T-helper 9 cell (primary cell): ENCODE measurements at regions not wholly inside any gene's neighbourhood (a gene's known extent, or its start where the extent isn't known, plus 50 kb on each side); places are given as distances from the start of the nearest gene placed in this dataset.

ENCODE experiments used
- DNase-seq: peaks from one replicate; pipeline ENCODE4 v3.0.0-alpha.2; 2020

- no peak for DNase-seq
Observed at GRCh38 chr20:9919271-9920014, 80.6 kb upstream of the PAK5 start.

- DNase-seq: no peak
Observed at GRCh38 chr20:9918348-9918747, 79.5 kb upstream of the PAK5 start.

- DNase-seq: no peak
Observed at GRCh38 chr20:9916761-9917160, 77.9 kb upstream of the PAK5 start.

- peak; percentile 21 for DNase-seq
Observed at GRCh38 chr20:9912858-9913434, 74.1 kb upstream of the PAK5 start.

DNA sequence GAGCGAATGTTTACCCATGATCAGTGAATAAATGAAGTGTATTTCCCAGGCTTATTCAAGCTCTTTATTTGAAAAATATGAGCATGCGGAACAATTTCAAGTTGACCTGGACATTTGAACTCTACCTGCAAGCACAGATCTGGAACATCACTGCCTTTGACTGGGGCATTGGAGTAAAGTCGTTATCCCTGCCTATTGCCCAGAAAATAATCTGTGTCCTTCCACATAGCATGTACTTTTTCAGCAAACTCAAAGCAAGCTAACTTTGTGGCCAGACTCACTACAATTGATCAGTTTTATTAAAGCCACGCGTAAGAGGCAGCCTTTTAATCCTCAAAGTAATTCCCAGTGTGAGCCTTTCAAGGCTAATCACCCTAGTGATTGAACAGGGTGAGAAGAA, 73.4 kb upstream of the PAK5 start:
- DNase-seq: no peak

- no peak for DNase-seq
Observed at GRCh38 chr20:9911519-9911918, 72.6 kb upstream of the PAK5 start.

- no peak for DNase-seq
Observed at GRCh38 chr20:9909167-9909566, 70.3 kb upstream of the PAK5 start.

DNA sequence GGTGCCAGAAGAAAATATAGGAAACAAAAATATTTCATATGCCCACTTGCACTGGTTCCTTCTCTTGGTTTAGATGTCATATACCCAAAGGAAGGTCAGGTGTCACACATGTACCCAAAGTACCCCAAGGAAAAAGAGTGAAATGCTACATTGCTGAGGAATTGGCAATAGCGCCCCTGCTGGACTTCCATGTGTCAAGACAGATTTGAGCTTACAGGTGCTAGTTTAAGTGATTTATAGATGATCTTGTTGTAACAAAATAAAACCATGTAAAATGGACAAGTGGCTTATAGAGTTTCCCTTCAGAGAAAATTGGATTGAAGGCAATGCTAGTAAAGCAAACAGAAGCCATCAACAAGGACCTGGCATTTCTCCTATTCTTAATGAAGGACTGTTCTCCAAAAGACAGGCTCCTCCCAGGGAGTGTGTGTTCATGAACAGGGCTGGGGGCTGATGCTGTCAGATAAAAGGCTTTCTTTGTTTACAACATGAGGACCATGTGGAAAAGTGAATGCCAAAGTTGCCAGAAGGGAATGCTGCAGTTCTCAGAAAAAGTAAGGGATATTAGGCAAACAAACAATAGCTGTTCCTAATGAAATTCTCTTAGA, 64.3 kb upstream of the PAK5 start:
- no peak for DNase-seq

DNA sequence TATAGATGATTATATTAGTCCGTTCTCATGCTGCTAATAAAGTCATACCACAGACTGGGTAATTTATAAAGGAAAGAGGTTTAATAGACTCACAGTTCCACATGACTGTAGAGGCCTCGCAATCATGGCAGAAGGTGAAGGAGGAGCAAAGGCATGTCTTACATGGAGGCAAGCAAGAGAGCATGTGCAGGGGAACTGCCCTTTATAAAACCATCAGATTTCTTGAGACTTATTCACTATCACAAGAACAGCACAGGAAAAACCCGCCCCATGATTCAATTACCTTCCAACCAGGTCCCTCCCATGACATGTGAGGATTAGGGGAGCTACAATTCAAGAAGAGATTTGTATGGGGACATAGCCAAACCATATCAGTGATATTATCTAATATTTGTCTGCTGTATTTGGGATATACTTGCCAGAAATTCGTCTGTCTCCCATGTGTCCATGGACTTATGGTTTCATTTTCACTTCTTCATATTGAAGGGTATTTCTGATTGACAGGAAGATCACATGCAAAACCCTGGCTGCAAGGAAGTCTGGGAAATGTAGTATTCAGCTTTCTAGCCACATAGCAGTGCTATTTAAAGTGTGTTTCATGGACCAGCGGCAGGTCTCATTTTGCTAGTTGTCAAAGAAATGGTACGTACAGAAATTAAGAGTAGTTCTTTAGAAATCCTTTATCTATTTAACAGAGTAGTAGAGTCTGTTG, 50.5 kb upstream of the PAK5 start:
- DNase-seq: no peak
